Activated naive CD4-positive, alpha-beta T cell treated with anti-CD3 and anti-CD28 coated beads, Interleukin-2, amount 50 U/mL, for 72 hours (primary cell): ENCODE measurements at regions not wholly inside any gene's neighbourhood (a gene's known extent, or its start where the extent isn't known, plus 50 kb on each side); places are given as distances from the start of the nearest gene placed in this dataset.

Source experiments
- ATAC-seq, 2 donors: fragments of 150-1000 bp; cut with Tn5 transposase; 2 replicates each; pipeline ENCODE4 v1.10.0; 2021; ENCODE audit warnings: mild to moderate bottlenecking in 2 of 2, moderate library complexity in 2 of 2
- DNase-seq, 2 donors: peaks; one replicate each; pipeline ENCODE4 v3.0.0; 2021 to 2022; ENCODE audit warnings: low spot score in 2 of 2
- H3K27ac Mint-ChIP-seq, 2 donors: one replicate each; pipeline ENCODE4 v1.8.0; 2022; ENCODE audit warnings: mild to moderate bottlenecking in 2 of 2, mixed read lengths in 2 of 2
- H3K36me3 Mint-ChIP-seq, 2 donors: one replicate each; pipeline ENCODE4 v1.8.0; 2022; ENCODE audit warnings: mixed read lengths in 2 of 2
- H3K9me3 Mint-ChIP-seq, 2 donors: one replicate each; pipeline ENCODE4 v1.8.0; 2022; ENCODE audit warnings: mixed read lengths in 2 of 2

DNA sequence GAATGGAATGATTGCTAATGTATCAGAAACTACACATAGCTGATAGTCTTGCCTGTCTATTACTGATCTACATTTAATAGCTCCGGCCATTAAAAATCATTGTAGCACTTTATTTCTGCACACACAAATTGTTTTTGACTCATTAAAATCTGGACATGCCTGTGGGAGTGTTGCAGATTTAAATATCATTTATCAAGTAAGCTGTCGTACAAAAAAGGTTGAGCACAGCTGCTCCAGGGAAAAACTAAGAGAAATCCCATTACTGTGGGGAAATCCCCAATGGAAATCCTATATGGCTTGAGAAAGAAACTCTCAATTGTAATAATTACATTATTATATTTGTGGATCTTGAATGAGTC is 99.6 kb upstream of the CERS6 start:
- no peak for DNase-seq
- Mint-ChIP-seq H3K36me3 (peaks cover 0 to 7% of the 10 kb centered on the region in 2 donors), H3K27ac (no peak overlapping the region), H3K9me3 (peaks cover 0 to 14% of the 10 kb centered on the region in 2 donors)
- ATAC-seq: no peak

DNA sequence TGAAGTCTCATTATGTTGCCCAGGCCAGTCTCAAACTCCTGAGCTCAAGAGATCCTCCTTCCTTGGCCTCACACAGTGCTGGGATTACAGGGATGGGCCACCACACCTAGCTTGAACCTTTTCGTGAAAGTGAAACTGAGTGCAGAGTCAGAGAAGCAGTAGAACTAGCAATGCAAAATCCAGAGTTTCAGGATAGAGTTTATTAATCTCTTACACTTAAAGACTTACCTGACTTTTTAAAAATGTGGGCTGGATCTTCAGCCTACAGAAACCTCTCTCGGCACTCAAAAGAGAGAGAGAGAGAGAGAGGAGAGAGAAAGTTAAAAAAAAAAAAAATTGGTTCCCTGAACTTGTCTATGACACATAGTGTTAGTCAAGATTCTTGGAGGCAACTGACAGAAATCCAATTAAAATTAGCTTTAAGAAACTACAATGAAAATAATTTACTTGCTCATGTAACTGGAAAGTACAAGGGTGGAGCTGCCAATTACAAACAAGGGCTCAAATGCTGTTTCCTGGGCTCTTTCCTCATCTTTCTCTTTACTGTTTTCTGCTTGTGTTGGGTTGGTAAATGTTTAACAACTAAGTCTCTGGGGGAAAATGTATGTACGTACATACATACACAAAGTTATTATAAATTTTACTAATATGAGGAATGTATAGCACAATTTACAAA is 98.1 kb upstream of the CERS6 start:
- Mint-ChIP-seq H3K36me3 (peaks cover 0 to 7% of the 10 kb centered on the region in 2 donors), H3K9me3 (peaks cover 0 to 13% of the 10 kb centered on the region in 2 donors), H3K27ac (peak overlapping the region in 1 of 2 donors; percentile 15)
- DNase-seq: no peak
- ATAC-seq: peak; percentile 28 to 34

DNA sequence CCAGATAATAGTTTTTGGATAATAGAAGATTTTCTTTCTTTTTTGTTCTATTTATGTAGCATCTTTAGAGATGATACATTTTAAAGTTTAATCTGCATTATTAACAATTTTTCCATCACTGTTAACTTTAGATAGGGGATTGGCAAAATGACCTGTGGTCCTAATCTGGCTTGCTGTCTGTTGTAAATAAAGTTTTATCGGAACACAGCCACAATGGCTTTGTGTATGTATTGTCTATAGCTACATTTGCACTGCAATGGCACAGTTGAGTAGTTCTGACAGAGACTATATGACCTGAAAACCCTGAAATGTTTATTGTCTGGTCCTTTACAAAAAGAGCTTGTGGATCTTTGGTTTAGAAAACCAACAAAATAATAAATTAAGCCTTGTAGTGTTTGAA is 97.0 kb upstream of the CERS6 start:
- H3K9me3 Mint-ChIP-seq: peaks cover 0 to 4% of the 10 kb centered on the region in 2 donors
- no peak overlapping the region for H3K27ac Mint-ChIP-seq
- ATAC-seq: no peak
- DNase-seq: no peak
- no peaks in the 10 kb centered on the region for H3K36me3 Mint-ChIP-seq

DNA sequence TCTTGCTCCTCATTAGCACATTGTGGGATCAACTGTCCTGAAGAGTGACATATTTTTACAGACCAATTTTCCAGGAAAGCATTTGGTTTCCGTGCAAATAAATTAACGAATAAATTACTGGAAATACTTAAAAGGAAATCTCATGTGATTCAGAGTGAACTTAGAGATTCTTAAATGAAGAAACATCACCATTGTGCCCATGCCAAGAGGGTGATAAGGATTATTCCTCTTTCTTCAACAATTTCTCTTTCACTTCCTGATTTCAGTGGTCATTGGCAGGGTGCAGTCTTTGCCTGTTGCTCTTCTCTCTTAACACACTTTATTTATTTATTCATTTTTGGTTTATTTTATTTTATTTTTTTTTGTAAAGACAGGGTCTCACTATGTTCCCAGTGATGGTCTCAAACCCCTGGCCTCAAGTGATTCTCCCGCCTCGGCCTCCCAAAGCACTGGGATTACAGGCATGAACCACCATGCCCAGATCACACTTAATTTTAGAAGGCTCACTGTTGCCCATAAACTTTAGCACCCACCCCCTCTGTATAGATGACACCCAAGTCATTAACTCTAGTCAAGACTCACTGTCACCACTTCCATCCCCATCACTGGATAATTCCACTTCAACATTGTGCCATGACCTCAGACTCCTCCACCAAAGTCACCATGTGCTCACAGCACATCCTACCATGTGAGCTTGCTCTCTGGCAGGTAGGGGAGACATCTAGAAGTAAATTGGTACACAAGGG is 92.6 kb upstream of the CERS6 start:
- H3K9me3 Mint-ChIP-seq: no peaks in the 10 kb centered on the region
- H3K27ac Mint-ChIP-seq: no peak overlapping the region

DNA sequence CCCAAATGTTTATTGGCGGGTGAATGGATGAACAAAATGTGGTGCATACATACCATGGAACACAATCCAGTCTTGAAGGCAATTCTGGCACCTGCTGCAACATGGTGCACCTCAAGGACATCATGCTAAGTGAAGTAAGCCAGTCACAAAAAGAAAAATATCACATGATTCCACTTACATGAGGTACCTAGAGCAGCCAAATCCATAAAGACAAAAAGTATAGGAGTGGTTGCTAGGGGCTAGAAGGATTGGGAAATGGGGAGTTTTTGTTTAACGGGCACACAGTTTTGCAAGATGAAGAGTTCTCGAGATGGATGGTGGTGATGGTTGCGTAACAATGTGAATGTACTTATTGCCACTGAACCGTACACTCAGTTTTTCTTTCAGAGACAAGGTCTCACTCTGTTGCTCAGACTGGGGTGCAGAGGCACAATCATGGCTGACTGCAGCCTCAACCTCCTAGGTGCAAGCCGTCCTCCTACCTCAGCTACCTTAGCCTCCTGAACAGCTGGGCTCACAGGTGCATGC is 90.9 kb upstream of the CERS6 start:
- DNase-seq (no peak), ATAC-seq (no peak)
- no peak overlapping the region for H3K27ac Mint-ChIP-seq
- no peaks in the 10 kb centered on the region for H3K36me3 Mint-ChIP-seq
- no peaks in the 10 kb centered on the region for H3K9me3 Mint-ChIP-seq

More for the DNA sequence above, 92.6 kb upstream of the CERS6 start:
- DNase-seq (no peak), ATAC-seq (no peak)
- no peaks in the 10 kb centered on the region for H3K36me3 Mint-ChIP-seq

DNA sequence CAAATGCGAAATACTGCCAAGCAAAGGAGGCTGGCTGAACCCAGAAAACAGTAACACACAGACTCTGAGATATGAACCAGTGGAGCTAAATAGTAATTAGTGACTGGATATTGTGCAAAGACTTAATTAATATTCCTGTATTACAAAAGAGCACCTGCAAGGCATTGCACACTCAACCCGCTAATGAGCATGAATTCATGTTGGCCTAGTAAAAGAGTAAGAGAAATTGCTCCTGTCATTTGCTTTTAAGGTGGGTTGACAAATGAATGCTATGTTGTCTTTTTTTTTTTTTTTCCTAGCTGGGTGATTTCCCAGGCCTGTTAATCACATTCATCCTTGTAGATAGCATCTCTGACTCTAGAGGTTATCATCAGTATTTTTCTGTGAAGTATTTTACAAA is 87.0 kb upstream of the CERS6 start:
- ATAC-seq (no peak), DNase-seq (no peak)
- Mint-ChIP-seq H3K27ac (no peak overlapping the region), H3K36me3 (peaks cover 9 to 10% of the 10 kb centered on the region in 2 donors), H3K9me3 (peaks cover 3 to 18% of the 10 kb centered on the region in 2 donors)

DNA sequence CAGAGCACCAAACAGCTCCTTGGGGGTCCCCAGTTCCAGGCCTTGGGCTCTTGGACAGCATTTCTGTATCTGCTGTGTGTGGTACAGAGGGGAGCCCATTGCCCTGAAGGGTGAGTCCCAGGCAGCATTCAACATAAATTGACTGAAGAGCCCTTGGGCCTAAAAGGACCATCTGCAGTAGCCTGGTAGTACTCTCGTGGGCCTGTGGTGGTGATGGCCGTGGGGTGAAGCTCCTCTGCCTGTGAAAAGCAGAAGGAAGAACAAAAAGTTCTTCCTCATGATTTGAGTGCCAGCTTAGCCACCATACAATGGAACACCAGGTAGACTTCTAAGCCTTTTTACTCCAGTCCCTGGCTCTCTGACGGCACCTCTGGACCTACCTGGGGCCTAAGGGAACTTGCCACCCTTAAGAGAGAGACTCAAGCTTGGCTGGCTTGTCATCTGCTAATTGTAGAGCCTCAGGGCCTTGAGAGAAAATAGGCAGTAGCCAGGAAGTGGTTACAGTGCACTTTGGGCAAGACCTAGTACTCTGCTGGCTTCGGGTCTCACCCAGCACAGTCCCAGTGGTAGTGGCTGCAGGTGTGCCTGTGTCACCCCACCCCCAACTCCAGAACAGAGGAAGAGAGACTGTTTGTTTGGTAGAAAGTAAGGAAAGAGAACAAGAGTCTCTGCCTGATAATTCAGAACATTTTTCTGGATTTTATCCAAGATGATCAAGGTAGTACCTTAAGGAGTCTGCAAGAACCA is 84.6 kb upstream of the CERS6 start:
- ATAC-seq (no peak), DNase-seq (no peak)
- peaks cover 9 to 10% of the 10 kb centered on the region in 2 donors for H3K36me3 Mint-ChIP-seq
- H3K9me3 Mint-ChIP-seq: peaks cover 3 to 18% of the 10 kb centered on the region in 2 donors
- no peak overlapping the region for H3K27ac Mint-ChIP-seq

DNA sequence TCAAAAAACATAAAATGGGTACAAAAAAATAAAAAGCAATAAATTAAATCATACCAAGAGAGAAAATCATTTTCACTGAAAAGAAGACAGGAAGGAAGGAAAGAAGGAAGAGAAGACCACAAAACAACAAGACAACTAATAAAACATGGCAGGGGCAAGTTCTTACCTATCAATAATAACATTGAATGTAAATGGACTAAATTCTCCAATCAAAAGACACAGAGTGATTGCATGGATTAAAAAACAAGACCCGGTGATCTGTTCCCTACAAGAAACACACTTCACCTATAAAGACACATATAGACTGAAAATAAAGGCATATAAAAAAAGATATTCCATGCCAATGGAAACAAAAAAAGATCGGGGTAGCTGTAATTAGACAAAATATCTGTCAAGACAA is 82.6 kb upstream of the CERS6 start:
- no peak overlapping the region for H3K27ac Mint-ChIP-seq
- peaks cover 3 to 18% of the 10 kb centered on the region in 2 donors for H3K9me3 Mint-ChIP-seq
- peaks cover 9 to 10% of the 10 kb centered on the region in 2 donors for H3K36me3 Mint-ChIP-seq
- DNase-seq: no peak
- ATAC-seq: no peak

DNA sequence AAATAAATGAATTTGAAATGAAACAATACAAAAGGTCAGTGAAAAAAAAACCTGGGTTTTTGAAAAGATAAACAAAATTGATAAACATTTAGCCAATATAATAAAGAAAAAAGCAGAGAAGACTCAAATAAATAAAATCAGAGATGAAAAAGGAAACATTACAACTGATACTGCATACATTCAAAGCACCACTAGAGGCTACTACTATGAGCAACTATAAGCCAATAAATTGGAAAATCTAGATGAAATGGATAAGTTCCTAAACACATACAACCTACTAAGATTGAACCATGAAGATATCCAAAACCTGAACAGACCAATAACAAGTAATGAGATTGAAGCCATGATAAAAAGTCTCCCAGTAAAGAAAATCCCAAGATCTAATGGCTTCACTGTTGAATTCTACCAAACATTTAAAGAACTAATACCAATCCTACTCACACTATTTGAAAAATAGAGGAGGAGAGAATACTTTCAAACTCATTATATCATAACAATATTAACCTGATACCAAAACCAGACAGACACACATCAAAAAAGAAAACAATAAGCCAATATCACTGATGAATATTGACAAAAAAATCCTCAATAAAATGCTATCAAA is 80.8 kb upstream of the CERS6 start:
- Mint-ChIP-seq H3K27ac (no peak overlapping the region), H3K9me3 (peaks cover 3 to 23% of the 10 kb centered on the region in 2 donors), H3K36me3 (peaks cover 9 to 10% of the 10 kb centered on the region in 2 donors)
- DNase-seq: no peak
- no peak for ATAC-seq

DNA sequence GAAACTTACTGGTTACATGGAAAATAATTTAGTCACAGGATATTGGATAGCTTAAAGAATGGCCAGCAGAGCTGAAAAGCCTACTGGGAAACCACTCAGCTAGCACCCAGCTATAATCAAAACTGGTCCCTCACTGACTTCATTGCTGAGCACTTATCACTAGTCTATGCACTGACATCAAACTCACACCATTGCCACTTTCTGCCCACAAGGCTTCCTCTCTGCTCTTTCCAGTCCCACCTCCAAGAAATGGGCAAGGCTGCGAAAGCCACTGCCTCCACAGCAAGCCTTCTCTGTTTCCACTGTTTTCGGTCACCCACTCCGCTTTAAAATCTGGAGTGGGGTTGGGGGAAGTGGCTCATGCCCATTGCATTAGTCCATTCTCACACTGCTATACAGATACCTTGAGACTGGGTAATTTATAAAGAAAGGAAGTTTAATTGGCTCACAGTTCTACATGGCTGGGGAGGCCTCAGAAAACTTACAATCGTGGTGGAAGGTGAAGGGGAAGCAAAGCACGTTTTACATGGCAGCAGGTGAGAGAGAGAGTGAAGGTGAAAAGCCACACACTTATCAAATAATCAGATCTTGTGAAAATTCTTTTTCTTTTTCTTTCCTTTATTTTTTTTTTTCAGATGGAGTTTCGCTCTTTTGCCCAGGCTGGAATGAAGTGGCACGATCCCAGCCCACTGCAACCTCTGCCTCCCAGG is 77.0 kb upstream of the CERS6 start:
- DNase-seq (no peak), ATAC-seq (peak in 1 of 2 donors; percentile 61)
- Mint-ChIP-seq H3K27ac (no peak overlapping the region), H3K36me3 (peaks cover 0 to 8% of the 10 kb centered on the region in 2 donors), H3K9me3 (peaks cover under 1 to 8% of the 10 kb centered on the region in 2 donors)

DNA sequence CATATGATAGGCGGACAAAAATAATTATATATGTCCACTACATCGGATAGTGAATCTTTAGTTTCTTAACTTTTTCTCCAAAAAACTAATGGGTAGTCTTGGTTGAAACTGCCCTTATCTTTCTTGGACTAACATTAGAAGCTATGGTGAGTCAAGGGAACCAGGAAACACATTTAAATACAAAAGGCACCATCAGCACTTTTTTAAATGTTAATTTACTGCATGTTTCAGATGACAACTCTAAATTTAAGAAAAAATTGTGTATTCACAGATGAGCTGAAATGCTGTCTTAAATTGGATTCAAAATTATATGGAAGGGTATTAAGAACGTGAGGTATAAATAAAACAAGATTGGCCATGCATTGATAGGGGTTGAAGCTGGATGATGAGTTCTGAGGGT is 75.6 kb upstream of the CERS6 start:
- H3K9me3 Mint-ChIP-seq: peaks cover 3 to 16% of the 10 kb centered on the region in 2 donors
- no peak for DNase-seq
- H3K36me3 Mint-ChIP-seq: peaks cover 0 to 9% of the 10 kb centered on the region in 2 donors
- no peak for ATAC-seq
- no peak overlapping the region for H3K27ac Mint-ChIP-seq

DNA sequence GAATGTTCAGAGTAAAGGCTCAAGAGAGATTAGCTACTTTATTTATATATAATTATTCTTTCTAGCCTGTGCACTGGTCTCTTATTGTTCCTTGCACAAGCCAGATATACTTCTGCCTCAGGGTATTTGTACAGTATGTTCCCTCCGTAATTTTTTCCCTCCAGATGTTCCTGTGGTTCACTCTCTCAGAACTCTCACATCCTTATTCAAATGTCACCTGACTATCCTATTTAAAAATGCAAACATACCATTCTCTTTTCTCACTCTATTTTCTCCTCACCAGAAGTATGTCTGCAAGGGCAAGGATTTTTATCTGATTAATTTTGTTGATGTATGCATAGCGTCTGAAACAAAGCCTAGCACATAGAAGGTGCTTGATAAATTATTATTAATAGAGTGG is 64.0 kb upstream of the CERS6 start:
- Mint-ChIP-seq H3K9me3 (peaks cover 0 to 9% of the 10 kb centered on the region in 2 donors), H3K36me3 (no peaks in the 10 kb centered on the region), H3K27ac (no peak overlapping the region)
- DNase-seq: no peak
- no peak for ATAC-seq

DNA sequence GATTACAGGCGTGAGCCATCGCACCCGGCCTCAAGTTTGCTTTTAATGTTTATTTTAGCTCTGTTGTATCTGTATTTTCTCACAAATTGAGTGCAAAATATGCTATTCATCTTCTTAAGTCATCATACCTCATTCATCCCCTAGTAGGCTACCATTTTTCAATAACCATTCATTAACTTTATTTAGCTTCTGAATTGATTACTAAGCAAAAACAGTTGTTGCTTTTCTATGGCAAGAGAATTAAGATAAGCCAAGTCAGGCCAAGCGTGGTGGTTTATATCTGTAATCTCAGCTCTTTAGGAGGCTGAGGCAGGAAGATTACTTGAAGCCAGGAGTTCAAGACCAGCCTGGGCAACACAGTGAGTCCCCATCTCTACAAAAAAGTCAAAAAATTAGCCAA is 63.3 kb upstream of the CERS6 start:
- Mint-ChIP-seq H3K9me3 (peaks cover 0 to 9% of the 10 kb centered on the region in 2 donors), H3K27ac (no peak overlapping the region), H3K36me3 (no peaks in the 10 kb centered on the region)
- DNase-seq: no peak
- no peak for ATAC-seq

DNA sequence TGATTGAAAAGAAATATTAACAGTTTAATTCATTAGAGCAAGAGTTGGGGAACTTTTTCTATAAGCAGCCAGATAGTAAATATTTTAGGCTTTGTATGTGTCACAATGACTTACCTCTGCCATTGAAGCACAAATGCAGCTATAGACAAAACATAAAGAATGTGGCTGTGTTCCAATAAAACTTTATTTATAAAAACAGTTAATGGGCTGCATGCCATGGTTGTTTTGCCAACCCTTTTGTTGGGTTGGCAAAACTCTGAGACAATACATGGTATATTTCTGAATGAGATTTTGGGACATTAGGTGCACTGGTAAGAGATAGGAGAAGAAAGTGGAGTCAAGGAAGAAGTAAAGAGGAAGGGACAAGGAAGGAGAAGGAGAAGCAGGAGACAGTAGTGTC is 61.8 kb upstream of the CERS6 start:
- Mint-ChIP-seq H3K36me3 (no peaks in the 10 kb centered on the region), H3K9me3 (peaks cover 0 to 5% of the 10 kb centered on the region in 2 donors), H3K27ac (no peak overlapping the region)
- ATAC-seq: no peak
- DNase-seq: no peak

DNA sequence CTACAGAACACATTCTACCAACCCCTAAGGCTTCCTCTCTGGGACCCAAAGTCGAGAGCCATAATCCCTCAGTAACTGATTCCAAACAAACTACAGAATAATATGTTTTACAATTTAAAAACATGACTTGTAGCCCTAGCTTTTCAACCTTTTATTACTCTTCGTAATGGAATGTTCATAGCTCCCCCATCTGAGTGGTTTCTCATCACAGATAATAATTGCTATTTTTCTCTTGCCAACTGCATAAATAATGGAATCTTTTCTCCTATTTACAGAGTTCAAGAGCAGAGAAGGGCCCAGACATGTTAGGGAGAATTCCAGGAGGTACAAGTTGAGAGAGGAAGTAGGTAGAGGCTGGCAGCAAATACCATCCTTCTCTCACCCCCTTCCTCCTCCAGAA is 59.9 kb upstream of the CERS6 start:
- Mint-ChIP-seq H3K27ac (no peak overlapping the region), H3K9me3 (peaks cover 0 to 4% of the 10 kb centered on the region in 2 donors), H3K36me3 (no peaks in the 10 kb centered on the region)
- ATAC-seq: no peak
- DNase-seq: no peak

DNA sequence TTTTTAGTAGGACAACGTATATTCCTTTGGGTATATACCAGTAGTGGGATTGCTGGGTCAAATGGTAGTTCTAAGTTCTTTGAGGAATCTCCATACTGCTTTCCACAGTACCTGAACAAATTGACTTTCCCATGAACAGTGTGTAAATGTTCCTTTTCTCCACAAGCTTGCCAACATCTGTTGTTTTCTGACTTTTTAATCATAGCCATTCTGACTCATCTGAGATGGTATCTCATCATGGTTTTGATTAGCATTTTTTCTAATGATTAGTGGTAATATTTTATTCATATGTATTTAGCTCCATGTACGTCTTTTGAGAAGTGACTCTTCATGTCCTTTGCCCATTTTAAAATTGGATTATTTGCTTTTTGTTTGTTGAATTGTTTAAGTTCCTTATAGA is 58.4 kb upstream of the CERS6 start:
- no peak for ATAC-seq
- no peak overlapping the region for H3K27ac Mint-ChIP-seq
- no peak for DNase-seq
- H3K9me3 Mint-ChIP-seq: peaks cover 0 to 3% of the 10 kb centered on the region in 2 donors
- H3K36me3 Mint-ChIP-seq: no peaks in the 10 kb centered on the region
